Fibroblast of lung (primary cell): ENCODE measurements at regions not wholly inside any gene's neighbourhood (a gene's known extent, or its start where the extent isn't known, plus 50 kb on each side); places are given as distances from the start of the nearest gene placed in this dataset.

ENCODE experiments used
- CTCF ChIP-seq, 2 donors: IDR thresholded peaks in 1 of 2; conservative IDR thresholded peaks in 1 of 2; 1 replicate in 1 of 2; 2 replicates in 1 of 2; pipeline ENCODE4 v1.5.1; 2011 to 2012; ENCODE audit warnings: low read length in 2 of 2, control low read depth in 1 of 2, inconsistent platforms in 1 of 2, low read depth in 1 of 2, mild to moderate bottlenecking in 1 of 2
- EZH2 ChIP-seq: IDR thresholded peaks from 2 replicates; pipeline ENCODE4 v1.5.1; 2012; ENCODE audit warnings: low read length, control low read depth, mild to moderate bottlenecking; ENCODE audit errors: missing control alignments

- no peak for TF ChIP-seq CTCF (conservative IDR thresholded peaks at IDR 0.05 in 1 of 2, IDR thresholded peaks at IDR 0.05 in 1 of 2; ENCODE audit: low read depth in 1 of 2, low read length in 2 of 2)
- TF ChIP-seq EZH2: no peak
These were observed 96.4 kb upstream of the IGSF10 start for GRCh38 chr3:151557068-151557840.
